H9 (cell line): ENCODE measurements at regions not wholly inside any gene's neighbourhood (a gene's known extent, or its start where the extent isn't known, plus 50 kb on each side); places are given as distances from the start of the nearest gene placed in this dataset.

Source experiments
- DNase-seq: peaks from one replicate; pipeline ENCODE4 v3.0.0-alpha.2; 2017
- H2AFZ ChIP-seq: one replicate; pipeline ENCODE4 v1.6.1; 2013; ENCODE audit warnings: mild to moderate bottlenecking, low read length, control low read depth, moderate library complexity
- H2AK5ac ChIP-seq: 2 replicates; pipeline ENCODE4 v1.6.1; 2013; ENCODE audit warnings: low read length, control low read depth, mixed read lengths; ENCODE audit not compliant: insufficient read length
- H2BK120ac ChIP-seq: one replicate; pipeline ENCODE4 v1.6.1; 2013; ENCODE audit warnings: low read depth, mild to moderate bottlenecking, low read length, control low read depth, inconsistent platforms; ENCODE audit not compliant: poor library complexity, severe bottlenecking
- H2BK12ac ChIP-seq: 2 replicates; pipeline ENCODE4 v1.6.1; 2013; ENCODE audit warnings: low read length, control low read depth, mixed read lengths, low read depth; ENCODE audit not compliant: insufficient read length
- H2BK15ac ChIP-seq: 2 replicates; pipeline ENCODE4 v1.6.1; 2013; ENCODE audit warnings: low read depth, low read length, control low read depth
- H2BK20ac ChIP-seq: one replicate; pipeline ENCODE4 v1.6.1; 2013; ENCODE audit warnings: low read depth, mild to moderate bottlenecking, low read length, control low read depth, inconsistent platforms; ENCODE audit not compliant: poor library complexity, severe bottlenecking
- H2BK5ac ChIP-seq: 2 replicates; pipeline ENCODE4 v1.6.1; 2013; ENCODE audit warnings: low read length, control low read depth, mixed read lengths; ENCODE audit not compliant: insufficient read length
- H3K14ac ChIP-seq: 2 replicates; pipeline ENCODE4 v1.6.1; 2013; ENCODE audit warnings: low read length, control low read depth; ENCODE audit not compliant: insufficient read depth
- H3K18ac ChIP-seq: 2 replicates; pipeline ENCODE4 v1.6.1; 2013; ENCODE audit warnings: low read depth, mild to moderate bottlenecking, mixed read lengths, low read length, control low read depth; ENCODE audit not compliant: insufficient read length
- H3K23ac ChIP-seq: 2 replicates; pipeline ENCODE4 v1.6.1; 2013; ENCODE audit warnings: low read length, control low read depth, mixed read lengths, low read depth; ENCODE audit not compliant: insufficient read length
- H3K23me2 ChIP-seq: 2 replicates; pipeline ENCODE4 v1.6.1; 2013; ENCODE audit warnings: low read depth, mild to moderate bottlenecking, mixed read lengths, low read length, control low read depth; ENCODE audit not compliant: insufficient read length, poor library complexity, severe bottlenecking
- H3K27ac ChIP-seq: 2 replicates; pipeline ENCODE4 v1.5.1; 2013; ENCODE audit warnings: low read length, control low read depth, mixed read lengths, low read depth; ENCODE audit not compliant: insufficient read length
- H3K27me3 ChIP-seq: 2 replicates; pipeline ENCODE4 v1.6.1; 2013; ENCODE audit warnings: low read length, control low read depth, inconsistent platforms; ENCODE audit not compliant: insufficient read depth
- H3K4ac ChIP-seq: 2 replicates; pipeline ENCODE4 v1.6.1; 2013; ENCODE audit warnings: low read depth, mild to moderate bottlenecking, control low read depth, inconsistent platforms, low read length, moderate library complexity
- H3K4me1 ChIP-seq: 2 replicates; pipeline ENCODE4 v1.6.1; 2013; ENCODE audit warnings: low read length, control low read depth, inconsistent platforms; ENCODE audit not compliant: insufficient read depth
- H3K4me2 ChIP-seq: 2 replicates; pipeline ENCODE4 v1.6.1; 2013; ENCODE audit warnings: low read length, control low read depth, mixed read lengths; ENCODE audit not compliant: insufficient read length, insufficient read depth
- H3K56ac ChIP-seq: 2 replicates; pipeline ENCODE4 v1.6.1; 2013; ENCODE audit warnings: low read depth, mild to moderate bottlenecking, mixed read lengths, low read length, control low read depth; ENCODE audit not compliant: insufficient read length
- H3K79me1 ChIP-seq: 2 replicates; pipeline ENCODE4 v1.6.1; 2013; ENCODE audit warnings: low read depth, mild to moderate bottlenecking, moderate library complexity, low read length, control low read depth, inconsistent platforms; ENCODE audit not compliant: insufficient read depth, poor library complexity, severe bottlenecking
- H3K79me2 ChIP-seq: 2 replicates; pipeline ENCODE4 v1.6.1; 2013; ENCODE audit warnings: low read length, control low read depth, inconsistent platforms; ENCODE audit not compliant: insufficient read depth
- H3K9ac ChIP-seq: 2 replicates; pipeline ENCODE4 v1.6.1; 2013; ENCODE audit warnings: low read length, control low read depth, mixed read lengths; ENCODE audit not compliant: insufficient read length; ENCODE audit errors: extremely low read depth
- H3K9me3 ChIP-seq: one replicate; pipeline ENCODE4 v1.6.1; 2013; ENCODE audit warnings: low read depth, low read length, inconsistent platforms; ENCODE audit not compliant: control insufficient read depth
- H3T11ph ChIP-seq: one replicate; pipeline ENCODE4 v1.6.1; 2013; ENCODE audit warnings: mild to moderate bottlenecking, low read length, control low read depth, inconsistent platforms
- H4K20me1 ChIP-seq: one replicate; pipeline ENCODE4 v1.6.1; 2013; ENCODE audit not compliant: control insufficient read depth, insufficient read length, insufficient read depth
- H4K5ac ChIP-seq: 2 replicates; pipeline ENCODE4 v1.6.1; 2013; ENCODE audit warnings: low read depth, mild to moderate bottlenecking, mixed read lengths, low read length, control low read depth; ENCODE audit not compliant: insufficient read length
- H4K8ac ChIP-seq: replicated peaks from 2 replicates; pipeline ENCODE4 v1.6.1; 2013; ENCODE audit warnings: low read length, control low read depth, mixed read lengths, low read depth; ENCODE audit not compliant: insufficient read length
- H4K91ac ChIP-seq: 2 replicates; pipeline ENCODE4 v1.6.1; 2013; ENCODE audit warnings: low read depth, mild to moderate bottlenecking, moderate library complexity, mixed read lengths, low read length, control low read depth; ENCODE audit not compliant: insufficient read length
- H3K27ac Mint-ChIP-seq, 3 experiments: 2 replicates in 2 of 3; 3 replicates in 1 of 3; pipeline ENCODE4 v1.8.0; 2020 to 2021; ENCODE audit warnings: mixed read lengths in 3 of 3, mild to moderate bottlenecking in 1 of 3, moderate library complexity in 1 of 3
- H3K27me3 Mint-ChIP-seq: 2 replicates; pipeline ENCODE4 v1.8.0; 2021; ENCODE audit warnings: low read depth, mild to moderate bottlenecking, moderate library complexity, mixed read lengths
- H3K36me3 Mint-ChIP-seq, 3 experiments: 2 replicates in 2 of 3; 3 replicates in 1 of 3; pipeline ENCODE4 v1.8.0; 2020 to 2021; ENCODE audit warnings: low read depth in 3 of 3, mixed read lengths in 3 of 3; ENCODE audit not compliant: insufficient read depth in 1 of 3
- H3K4me1 Mint-ChIP-seq, 2 experiments: 2 replicates each; pipeline ENCODE4 v1.8.0; 2020; ENCODE audit warnings: mixed read lengths in 2 of 2
- H3K4me3 Mint-ChIP-seq, 2 experiments: 2 replicates in 1 of 2; 3 replicates in 1 of 2; pipeline ENCODE4 v1.8.0; 2020 to 2021; ENCODE audit warnings: mild to moderate bottlenecking in 2 of 2, mixed read lengths in 2 of 2, moderate library complexity in 1 of 2
- H3K9me3 Mint-ChIP-seq, 2 experiments: 2 replicates in 1 of 2; 3 replicates in 1 of 2; pipeline ENCODE4 v1.8.0; 2020; ENCODE audit warnings: mild to moderate bottlenecking in 2 of 2, mixed read lengths in 2 of 2, moderate library complexity in 1 of 2
- WGBS: extraction: QIAGEN DNeasy Blood & Tissue Kit; methylation state at CpG from one replicate; pipeline ENCODE4 v1.1.7; 2013; ENCODE audit warnings: missing lambda C conversion rate, low lambda C conversion rate, mixed read lengths; ENCODE audit not compliant: insufficient read length; ENCODE audit errors: extremely low coverage; 5-methylcytosine and 5-hydroxymethylcytosine counted together
- TF ChIP-seq, protein P1 (sequence below): fragments of 200-600 bp; sonication (generic); conservative IDR thresholded peaks from 3 replicates; pipeline ENCODE4 v1.8.0; 2021; ENCODE audit warnings: antibody characterized with exemption, mild to moderate bottlenecking

DNA sequence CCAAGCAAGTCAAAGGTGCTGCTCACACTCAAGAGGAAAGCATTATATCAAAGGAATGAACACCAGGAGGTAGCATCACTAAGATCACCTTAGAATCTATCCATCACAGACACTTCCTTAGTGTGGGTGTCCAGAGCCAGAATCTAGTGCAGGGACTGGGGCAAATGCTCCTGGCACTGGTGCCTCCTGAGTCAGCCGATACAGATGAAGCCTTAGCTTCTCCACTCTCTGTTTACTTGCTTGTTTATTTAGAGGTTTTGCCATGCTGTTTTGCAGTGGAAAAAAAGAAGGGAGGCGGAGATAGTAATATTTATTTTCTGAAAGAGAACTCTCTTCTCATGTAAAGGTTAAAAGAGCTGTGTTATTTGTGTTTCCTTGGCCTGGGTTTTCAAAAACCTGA, 303.1 kb downstream of the WDR11 start:
- Histone ChIP-seq H2BK120ac (no peak overlapping the region), H2BK20ac (no peak overlapping the region), H3K4ac (no peak overlapping the region), H2AFZ (no peak overlapping the region), H3K9me3 (no peaks in the 10 kb centered on the region), H4K8ac (no peak overlapping the region), H3K79me2 (no peaks in the 10 kb centered on the region), H3T11ph (no peak overlapping the region), H4K20me1 (no peaks in the 10 kb centered on the region), H3K23me2 (no peaks in the 10 kb centered on the region), H4K91ac (no peak overlapping the region), H2AK5ac (no peak overlapping the region), H3K9ac (no peak overlapping the region), H3K14ac (no peak overlapping the region), H3K23ac (no peak overlapping the region), H3K27ac (no peak overlapping the region), H3K79me1 (no peaks in the 10 kb centered on the region), H3K4me2 (no peak overlapping the region), H3K4me1 (no peaks in the 10 kb centered on the region), H3K27me3 (no peaks in the 10 kb centered on the region), H3K18ac (no peak overlapping the region), H2BK12ac (no peak overlapping the region), H4K5ac (no peak overlapping the region), H3K56ac (no peak overlapping the region), H2BK15ac (no peak overlapping the region), H2BK5ac (no peak overlapping the region)
- WGBS = no CpG with 5 or more reads among the region's 2 CpGs
- Mint-ChIP-seq H3K4me1 (peaks cover 18 to 22% of the 10 kb centered on the region in 2 experiments), H3K27me3 (peaks cover 3% of the 10 kb centered on the region), H3K27ac (no peak overlapping the region; a peak in 1 of 7 replicates), H3K9me3 (peaks cover 3 to 12% of the 10 kb centered on the region in 2 experiments), H3K4me3 (no peak overlapping the region), H3K36me3 (peaks cover 0 to 5% (median 2%) of the 10 kb centered on the region in 3 experiments; a peak in 3 of 7 replicates)
- TF ChIP-seq, protein P1, sequence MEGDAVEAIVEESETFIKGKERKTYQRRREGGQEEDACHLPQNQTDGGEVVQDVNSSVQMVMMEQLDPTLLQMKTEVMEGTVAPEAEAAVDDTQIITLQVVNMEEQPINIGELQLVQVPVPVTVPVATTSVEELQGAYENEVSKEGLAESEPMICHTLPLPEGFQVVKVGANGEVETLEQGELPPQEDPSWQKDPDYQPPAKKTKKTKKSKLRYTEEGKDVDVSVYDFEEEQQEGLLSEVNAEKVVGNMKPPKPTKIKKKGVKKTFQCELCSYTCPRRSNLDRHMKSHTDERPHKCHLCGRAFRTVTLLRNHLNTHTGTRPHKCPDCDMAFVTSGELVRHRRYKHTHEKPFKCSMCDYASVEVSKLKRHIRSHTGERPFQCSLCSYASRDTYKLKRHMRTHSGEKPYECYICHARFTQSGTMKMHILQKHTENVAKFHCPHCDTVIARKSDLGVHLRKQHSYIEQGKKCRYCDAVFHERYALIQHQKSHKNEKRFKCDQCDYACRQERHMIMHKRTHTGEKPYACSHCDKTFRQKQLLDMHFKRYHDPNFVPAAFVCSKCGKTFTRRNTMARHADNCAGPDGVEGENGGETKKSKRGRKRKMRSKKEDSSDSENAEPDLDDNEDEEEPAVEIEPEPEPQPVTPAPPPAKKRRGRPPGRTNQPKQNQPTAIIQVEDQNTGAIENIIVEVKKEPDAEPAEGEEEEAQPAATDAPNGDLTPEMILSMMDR = no peak
- no peak for DNase-seq
